ENCODE measurements at regions not wholly inside any gene's neighbourhood (a gene's known extent, or its start where the extent isn't known, plus 50 kb on each side); places are given as distances from the start of the nearest gene placed in this dataset.

DNA sequence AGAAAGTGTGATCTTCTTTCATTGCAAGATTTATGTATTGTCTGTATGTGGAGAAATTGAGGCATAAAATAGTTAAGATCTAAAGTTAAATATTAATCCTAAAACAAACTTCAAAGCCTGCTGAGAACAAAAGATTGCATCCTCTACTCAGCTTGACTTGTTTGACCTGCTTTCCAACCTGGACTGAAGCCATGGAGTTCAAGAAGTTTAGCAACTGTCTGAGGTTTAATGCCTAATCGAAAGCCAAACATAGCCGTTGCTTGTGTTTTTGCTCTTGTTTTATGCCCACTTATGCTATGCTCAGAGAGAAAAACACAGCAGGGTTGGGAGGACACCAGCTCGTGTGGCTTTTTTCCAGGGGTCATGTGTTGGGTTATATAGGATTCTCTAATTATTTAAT, 135.6 kb downstream of the NUFIP1 start:
- TF ChIP-seq GATA2 (IDR thresholded peaks at IDR 0.05; ENCODE audit: low read depth, low read length) = no peak
- TF ChIP-seq GATA3 (IDR thresholded peaks at IDR 0.05; ENCODE audit: low read depth, low read length) = no peak

All from SH-SY5Y (cell line).